Naive B cell (primary cell): ENCODE measurements at regions not wholly inside any gene's neighbourhood (a gene's known extent, or its start where the extent isn't known, plus 50 kb on each side); places are given as distances from the start of the nearest gene placed in this dataset.
"Not testable (repeated sequence)": the region's sequence is repeated elsewhere in the genome, so short reads cannot be mapped to it uniquely, and the experiment has no call there.

Experiments
- ATAC-seq, 2 donors: fragments of 150-1000 bp; cut with Tn5 transposase; 2 replicates each; pipeline ENCODE4 v1.10.0; 2021; ENCODE audit warnings: low read depth in 2 of 2, mild to moderate bottlenecking in 2 of 2, moderate library complexity in 2 of 2
- DNase-seq: peaks from one replicate; pipeline ENCODE4 v3.0.0; 2022
- H3K27ac Mint-ChIP-seq, 6 donors: one replicate each; pipeline ENCODE4 v1.8.0; 2020 to 2022; ENCODE audit warnings: mild to moderate bottlenecking in 6 of 6, mixed read lengths in 6 of 6, moderate library complexity in 5 of 6, inconsistent platforms in 2 of 6
- H3K27me3 Mint-ChIP-seq, 3 donors: one replicate each; pipeline ENCODE4 v1.8.0; 2021 to 2022; ENCODE audit warnings: mixed read lengths in 3 of 3, mild to moderate bottlenecking in 1 of 3
- H3K36me3 Mint-ChIP-seq, 2 donors: one replicate each; pipeline ENCODE4 v1.8.0; 2020 to 2022; ENCODE audit warnings: mixed read lengths in 2 of 2, inconsistent platforms in 1 of 2, mild to moderate bottlenecking in 1 of 2
- H3K4me1 Mint-ChIP-seq, 3 donors: one replicate each; pipeline ENCODE4 v1.8.0; 2020 to 2022; ENCODE audit warnings: mixed read lengths in 3 of 3, inconsistent platforms in 1 of 3, mild to moderate bottlenecking in 1 of 3, moderate library complexity in 1 of 3
- H3K4me3 Mint-ChIP-seq, 8 donors: one replicate each; pipeline ENCODE4 v1.8.0; 2020 to 2022; ENCODE audit warnings: mild to moderate bottlenecking in 8 of 8, mixed read lengths in 8 of 8, moderate library complexity in 8 of 8, inconsistent platforms in 2 of 8
- H3K9me3 Mint-ChIP-seq, 7 donors: one replicate each; pipeline ENCODE4 v1.8.0; 2020 to 2022; ENCODE audit warnings: mixed read lengths in 7 of 7, mild to moderate bottlenecking in 5 of 7, inconsistent platforms in 2 of 7, moderate library complexity in 1 of 7

- not testable (repeated sequence) for ATAC-seq, H3K27me3 Mint-ChIP-seq, H3K4me1 Mint-ChIP-seq, H3K9me3 Mint-ChIP-seq, H3K4me3 Mint-ChIP-seq, DNase-seq, H3K27ac Mint-ChIP-seq, H3K36me3 Mint-ChIP-seq
Measured at GRCh38 chr1:120267894-120268551, 91.7 kb upstream of the SEC22B start.

DNA sequence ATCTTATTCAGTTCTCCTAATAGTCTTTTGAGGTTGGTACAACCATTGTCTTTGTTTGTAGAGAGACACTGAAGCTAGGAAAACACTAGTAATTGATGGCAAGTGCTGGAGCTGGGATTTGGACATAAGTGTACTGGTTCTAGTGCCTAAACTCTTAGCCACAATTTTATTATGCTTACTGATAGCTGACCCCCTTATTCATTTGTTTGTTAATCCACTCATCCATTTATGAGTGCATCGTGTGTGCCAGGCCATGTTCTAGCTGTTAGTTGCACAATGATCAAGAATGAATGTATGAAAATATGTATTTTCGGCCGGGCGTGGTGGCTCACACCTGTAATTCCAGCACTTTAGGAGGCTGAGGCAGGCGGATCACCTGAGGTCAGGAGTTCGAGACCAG lies 88.2 kb upstream of the SEC22B start:
- H3K4me1 Mint-ChIP-seq, H3K36me3 Mint-ChIP-seq, H3K27me3 Mint-ChIP-seq, H3K9me3 Mint-ChIP-seq, DNase-seq, H3K27ac Mint-ChIP-seq, H3K4me3 Mint-ChIP-seq, ATAC-seq: not testable (repeated sequence)

DNA sequence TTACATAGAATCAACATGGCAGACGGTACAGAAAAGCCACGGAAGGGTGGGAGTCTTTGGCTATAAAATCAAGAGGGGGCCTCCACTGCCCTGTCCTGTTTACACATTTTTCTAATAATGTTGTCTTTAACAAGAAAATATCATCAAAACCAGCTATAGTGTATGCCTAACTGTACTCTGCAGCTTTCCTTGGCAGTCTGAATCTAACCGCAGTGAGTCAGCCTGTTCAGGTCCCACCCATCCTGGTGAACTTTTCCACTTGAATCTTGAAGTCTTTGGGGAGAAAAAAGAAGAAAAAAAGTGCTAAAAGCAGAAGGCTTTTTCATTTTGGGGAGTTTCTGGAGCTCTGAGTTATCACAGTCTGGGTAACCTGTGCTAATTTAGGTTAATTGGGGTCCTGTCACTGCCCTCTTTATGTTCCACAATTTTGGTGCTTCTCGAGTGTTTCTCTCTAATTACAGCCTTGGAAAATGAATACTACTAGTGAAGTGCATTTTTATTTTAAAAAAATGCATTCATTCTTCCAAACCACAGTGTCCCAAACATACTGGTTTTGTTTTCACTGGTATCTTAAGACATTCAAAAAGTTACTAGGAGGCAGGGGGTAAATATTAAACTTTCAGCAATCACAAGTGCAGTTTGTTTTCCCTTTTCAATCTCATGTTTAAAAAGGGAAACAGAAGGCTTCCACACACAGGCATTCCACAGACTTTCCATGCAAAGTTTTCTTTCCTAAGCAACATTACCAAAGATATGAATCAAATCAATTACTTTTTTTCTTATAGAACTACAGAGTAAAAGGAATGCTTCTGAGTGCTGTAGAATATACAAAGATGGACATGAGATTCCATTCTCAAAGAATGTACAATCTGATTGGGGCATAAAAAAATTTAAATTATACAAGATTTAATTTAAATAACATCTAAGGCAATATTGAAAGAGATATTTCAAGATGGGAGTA lies 86.8 kb upstream of the SEC22B start:
- not testable (repeated sequence) for H3K9me3 Mint-ChIP-seq

GRCh38 chr1:120257778-120258105 lies 81.4 kb upstream of the SEC22B start:
- peak; percentile 32 to 76 for ATAC-seq
- H3K4me3 Mint-ChIP-seq, H3K9me3 Mint-ChIP-seq, H3K27me3 Mint-ChIP-seq, DNase-seq, H3K4me1 Mint-ChIP-seq, H3K27ac Mint-ChIP-seq, H3K36me3 Mint-ChIP-seq: not testable (repeated sequence)

More for the DNA sequence above, 86.8 kb upstream of the SEC22B start:
- H3K4me3 Mint-ChIP-seq, H3K27me3 Mint-ChIP-seq, DNase-seq, H3K27ac Mint-ChIP-seq, H3K4me1 Mint-ChIP-seq, ATAC-seq, H3K36me3 Mint-ChIP-seq: not testable (repeated sequence)

DNA sequence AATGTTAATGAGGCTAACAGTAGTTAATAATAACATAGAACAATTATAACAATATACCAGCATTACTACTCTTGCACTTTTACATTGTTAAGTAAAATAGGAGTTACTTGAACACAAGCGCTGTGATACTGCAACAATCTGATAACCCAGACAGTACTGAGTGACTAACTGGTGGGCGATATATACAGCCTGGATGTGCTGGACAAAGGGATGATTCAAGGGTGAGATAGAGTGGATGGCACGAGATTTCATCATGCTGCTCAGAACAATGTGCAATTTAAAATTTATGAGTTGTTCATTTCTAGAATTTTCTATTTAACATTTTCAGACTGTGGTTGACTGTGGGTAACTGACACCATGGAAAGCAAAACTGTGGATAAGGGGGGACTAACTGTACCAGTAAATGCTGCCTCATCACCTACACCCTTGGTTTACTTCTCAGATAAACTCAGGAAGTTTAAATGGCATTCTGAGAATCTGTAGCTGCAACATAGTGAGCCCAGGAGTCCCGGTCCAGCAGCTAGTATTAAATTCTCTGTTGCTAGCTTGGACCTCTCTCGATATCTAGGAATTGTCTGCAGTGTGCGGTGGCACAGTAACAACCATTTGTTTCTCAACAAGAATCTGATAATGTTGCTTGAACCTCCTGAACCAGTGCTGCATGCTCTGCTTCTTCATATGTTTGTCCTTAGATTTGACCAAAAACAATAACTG lies 80.9 kb upstream of the SEC22B start:
- not testable (repeated sequence) for H3K36me3 Mint-ChIP-seq, H3K27me3 Mint-ChIP-seq, ATAC-seq, H3K4me3 Mint-ChIP-seq, DNase-seq, H3K4me1 Mint-ChIP-seq, H3K27ac Mint-ChIP-seq, H3K9me3 Mint-ChIP-seq

DNA sequence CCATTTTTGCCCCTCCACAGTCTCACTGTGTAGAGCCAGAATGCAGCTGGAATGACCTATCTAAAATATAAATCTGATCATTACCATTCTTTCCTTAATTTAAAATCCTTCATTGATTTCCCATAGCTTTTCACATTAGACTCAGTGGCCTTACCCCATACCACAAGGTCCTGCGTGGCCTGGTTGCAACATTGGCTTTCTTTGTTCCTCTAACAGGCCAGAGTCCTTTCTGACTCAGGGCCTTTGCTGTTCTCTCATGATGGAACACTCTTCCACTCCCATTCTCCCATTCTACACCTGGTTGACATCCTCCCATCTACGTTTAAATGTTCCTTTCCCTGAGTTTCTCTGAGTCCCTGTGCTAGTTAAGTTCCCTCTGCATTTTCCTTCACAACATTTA lies 74.4 kb upstream of the SEC22B start:
- not testable (repeated sequence) for H3K27me3 Mint-ChIP-seq, H3K27ac Mint-ChIP-seq, DNase-seq

DNA sequence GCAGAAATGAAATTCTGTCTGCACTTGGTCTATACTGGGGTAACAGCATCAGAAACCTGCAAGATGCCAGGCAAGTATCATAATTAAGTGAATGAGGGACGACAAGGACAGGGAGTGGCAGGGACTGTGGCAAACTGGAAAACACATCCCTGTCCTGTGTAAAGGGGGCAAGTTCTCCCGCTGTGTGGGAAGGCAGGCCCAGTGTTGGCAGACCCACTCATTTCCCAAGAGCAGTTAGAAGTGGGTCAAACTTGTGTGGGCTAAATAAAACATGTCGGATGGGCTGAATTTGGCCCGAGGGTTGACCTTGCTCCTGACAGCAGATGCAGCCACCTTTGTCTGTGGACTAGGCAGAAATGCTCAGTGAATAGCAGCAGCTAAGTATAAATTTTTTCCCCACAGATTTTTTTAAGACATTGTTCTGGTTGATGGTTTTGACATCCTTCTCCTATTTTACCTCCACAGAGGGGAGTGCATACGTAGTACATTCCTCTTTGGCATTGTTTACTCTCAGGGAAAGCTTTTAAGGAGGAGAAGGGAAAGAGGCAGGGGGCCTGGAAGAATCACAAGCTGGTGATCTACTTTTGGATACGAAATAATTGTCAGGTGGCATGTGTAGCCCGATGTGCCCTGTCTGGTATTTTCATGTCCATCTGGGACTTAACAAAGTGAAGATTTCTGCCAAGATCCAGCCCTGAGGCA lies 72.6 kb upstream of the SEC22B start:
- not testable (repeated sequence) for H3K4me1 Mint-ChIP-seq, H3K36me3 Mint-ChIP-seq, H3K4me3 Mint-ChIP-seq, H3K27me3 Mint-ChIP-seq, H3K9me3 Mint-ChIP-seq, H3K27ac Mint-ChIP-seq, DNase-seq, ATAC-seq

More for the DNA sequence above, 74.4 kb upstream of the SEC22B start:
- H3K9me3 Mint-ChIP-seq, ATAC-seq, H3K4me3 Mint-ChIP-seq, H3K4me1 Mint-ChIP-seq, H3K36me3 Mint-ChIP-seq: not testable (repeated sequence)

DNA sequence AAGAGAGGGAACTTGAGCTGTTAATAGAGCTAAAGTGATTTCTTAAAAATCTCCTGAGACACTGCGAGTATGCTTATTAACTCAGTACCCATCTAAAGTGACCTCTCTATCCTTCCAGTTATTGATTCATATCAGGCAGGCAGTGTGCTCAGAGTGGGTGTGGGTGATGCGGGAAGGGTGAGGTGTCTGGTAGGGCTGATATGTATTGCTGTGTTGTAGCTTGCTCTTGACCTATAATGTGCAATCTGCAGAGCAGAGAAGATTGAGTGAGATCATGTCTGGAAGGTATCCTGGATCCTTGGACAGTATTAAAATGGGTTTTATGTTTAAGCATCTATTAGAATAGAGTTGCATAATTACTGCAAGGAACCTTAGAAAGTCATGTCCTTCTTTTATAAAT lies 71.9 kb upstream of the SEC22B start:
- not testable (repeated sequence) for H3K36me3 Mint-ChIP-seq, ATAC-seq, H3K27ac Mint-ChIP-seq, H3K4me3 Mint-ChIP-seq, H3K27me3 Mint-ChIP-seq, H3K4me1 Mint-ChIP-seq, H3K9me3 Mint-ChIP-seq, DNase-seq

DNA sequence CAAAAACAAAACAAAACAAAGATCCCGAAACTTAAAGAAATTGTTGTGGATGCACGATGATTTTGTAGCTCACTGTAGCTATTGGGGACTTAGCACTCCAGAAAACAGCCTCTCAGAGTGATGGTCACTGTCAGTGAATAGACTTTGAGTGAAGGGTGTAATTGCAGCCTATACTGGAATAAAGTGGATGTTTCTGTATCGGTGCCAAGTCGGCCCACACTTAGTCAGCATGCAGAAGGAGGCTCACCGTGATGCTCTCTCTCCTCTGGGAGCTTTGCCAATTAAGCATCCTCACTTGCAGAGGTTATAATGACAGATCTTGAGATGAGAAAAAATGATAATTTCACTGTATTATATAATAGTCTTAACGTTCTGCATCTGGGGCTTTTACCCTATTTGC lies 67.5 kb upstream of the SEC22B start:
- ATAC-seq, H3K9me3 Mint-ChIP-seq, H3K4me1 Mint-ChIP-seq, H3K36me3 Mint-ChIP-seq, H3K4me3 Mint-ChIP-seq, H3K27ac Mint-ChIP-seq, DNase-seq, H3K27me3 Mint-ChIP-seq: not testable (repeated sequence)

DNA sequence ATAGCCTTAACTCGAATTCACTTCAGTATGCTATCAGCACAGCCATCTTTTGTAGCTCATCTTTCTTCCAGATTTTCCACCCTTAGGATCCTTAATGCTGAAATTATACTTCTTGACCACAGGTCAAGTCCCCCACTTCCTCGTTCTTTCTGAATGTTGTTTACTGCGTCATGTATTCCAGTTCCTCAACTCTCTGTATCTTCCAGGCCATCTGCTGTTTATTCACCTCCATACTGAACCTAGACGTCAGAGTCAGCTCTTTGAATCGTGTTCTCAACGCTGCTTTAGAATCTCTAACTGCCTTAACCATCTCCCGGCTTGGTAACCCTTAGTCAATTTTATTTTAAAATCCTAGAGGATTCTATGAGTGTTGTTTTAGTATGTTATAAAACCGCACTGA lies 66.3 kb upstream of the SEC22B start:
- not testable (repeated sequence) for H3K27ac Mint-ChIP-seq, H3K27me3 Mint-ChIP-seq, DNase-seq, H3K9me3 Mint-ChIP-seq, H3K4me1 Mint-ChIP-seq, H3K36me3 Mint-ChIP-seq, H3K4me3 Mint-ChIP-seq
- ATAC-seq: peak; percentile 56 to 66

GRCh38 chr1:120241868-120242267 lies 65.5 kb upstream of the SEC22B start:
- not testable (repeated sequence) for H3K9me3 Mint-ChIP-seq, H3K4me3 Mint-ChIP-seq, H3K36me3 Mint-ChIP-seq, H3K4me1 Mint-ChIP-seq, H3K27ac Mint-ChIP-seq, H3K27me3 Mint-ChIP-seq, ATAC-seq, DNase-seq

DNA sequence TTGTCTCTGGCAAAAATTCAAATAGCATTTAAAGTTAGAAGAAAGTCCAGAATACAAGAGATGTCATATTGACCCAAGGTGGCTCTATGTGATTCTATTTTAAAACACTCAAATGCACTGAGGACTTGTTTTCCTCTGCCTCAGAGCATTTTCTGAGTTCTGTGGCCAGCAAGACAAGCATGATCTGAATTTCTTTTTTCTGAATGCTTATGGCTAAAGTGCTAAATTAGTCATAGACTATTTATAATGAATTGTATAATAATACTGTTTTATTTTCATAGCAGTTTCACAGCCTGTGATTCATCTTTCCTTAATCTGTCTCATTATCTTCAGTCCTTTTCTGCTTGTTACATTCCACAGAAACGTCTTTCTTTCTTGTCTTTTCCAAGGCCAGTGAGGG lies 63.9 kb upstream of the SEC22B start:
- H3K4me3 Mint-ChIP-seq, H3K36me3 Mint-ChIP-seq, H3K4me1 Mint-ChIP-seq, H3K27me3 Mint-ChIP-seq, ATAC-seq, H3K9me3 Mint-ChIP-seq, DNase-seq, H3K27ac Mint-ChIP-seq: not testable (repeated sequence)

- H3K4me1 Mint-ChIP-seq, H3K4me3 Mint-ChIP-seq, ATAC-seq, DNase-seq, H3K9me3 Mint-ChIP-seq, H3K27me3 Mint-ChIP-seq, H3K27ac Mint-ChIP-seq, H3K36me3 Mint-ChIP-seq: not testable (repeated sequence)
Measured at GRCh38 chr1:120239351-120239750, 63.0 kb upstream of the SEC22B start.
